GM21423 (cell line): ENCODE measurements at regions not wholly inside any gene's neighbourhood (a gene's known extent, or its start where the extent isn't known, plus 50 kb on each side); places are given as distances from the start of the nearest gene placed in this dataset.
"Not testable (repeated sequence)": the region's sequence is repeated elsewhere in the genome, so short reads cannot be mapped to it uniquely, and the experiment has no call there.

Source experiments
- ATAC-seq: cut with Tn5 transposase; IDR thresholded peaks from one replicate; pipeline ENCODE4 v1.9.1; 2021; ENCODE audit warnings: mild to moderate bottlenecking, moderate library complexity; ENCODE audit not compliant: unreplicated experiment

DNA sequence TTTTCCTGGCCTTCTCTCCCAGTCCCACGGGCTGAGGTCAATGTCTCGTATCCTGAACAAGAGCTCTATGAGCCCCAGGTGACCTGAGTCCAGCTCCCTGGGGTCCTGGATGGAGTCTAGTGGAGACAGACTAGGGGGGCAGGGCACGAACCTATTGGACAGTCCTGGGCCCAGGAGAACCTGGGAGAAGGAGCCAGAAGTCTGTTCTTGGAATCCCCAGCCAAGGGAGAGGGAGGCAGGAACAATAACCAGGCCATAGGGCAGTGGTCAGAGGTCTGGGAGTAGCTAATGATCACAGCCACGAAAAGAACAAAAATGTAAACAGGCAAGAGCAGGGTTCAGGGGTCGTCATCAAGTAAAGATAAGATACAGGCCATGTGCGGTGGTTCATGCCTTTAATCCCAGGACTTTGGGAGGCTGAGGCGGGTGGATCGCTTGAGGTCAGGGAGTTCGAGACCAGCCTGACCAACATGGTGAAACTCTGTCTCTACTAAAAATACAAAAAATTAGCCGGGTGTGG lies 60.8 kb downstream of the COPRS start:
- ATAC-seq: no peak

DNA sequence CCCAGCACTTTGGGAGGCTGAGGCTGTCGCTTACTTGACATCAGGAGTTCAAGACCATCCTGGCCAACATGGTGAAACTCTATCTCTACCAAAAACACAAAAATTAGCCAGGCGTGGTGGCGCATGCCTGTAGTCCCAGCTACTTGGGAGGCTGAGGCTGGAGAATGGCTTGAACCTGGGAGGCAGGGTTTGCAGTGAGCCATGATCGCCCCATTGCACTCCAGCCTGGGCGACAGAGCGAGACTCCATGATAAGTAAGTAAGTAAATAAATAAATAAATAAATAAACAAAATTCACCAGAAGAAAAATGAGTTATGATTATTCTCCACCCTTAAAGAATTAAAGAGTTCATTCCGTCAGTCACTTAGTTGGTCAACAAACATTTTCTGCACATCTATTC lies 63.1 kb downstream of the COPRS start:
- ATAC-seq: not testable (repeated sequence)

DNA sequence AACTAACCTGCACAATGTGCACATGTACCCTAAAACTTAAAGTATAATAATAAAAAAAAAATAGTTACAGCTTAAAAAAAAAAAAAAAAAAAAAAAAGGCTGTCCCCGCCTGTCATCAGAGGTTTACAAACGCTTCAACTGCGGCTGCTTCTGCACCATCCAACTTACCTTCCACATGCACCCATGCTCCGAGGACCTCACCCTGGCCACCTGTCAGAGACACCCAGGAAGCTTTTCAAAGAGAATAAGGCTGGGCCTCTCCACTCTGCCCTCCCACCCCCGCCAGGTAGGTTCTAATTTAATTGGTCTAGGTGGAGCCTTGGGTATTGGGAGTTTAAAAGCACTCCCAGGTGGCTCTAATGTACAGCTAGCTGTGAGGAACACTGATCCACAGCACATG lies 64.9 kb downstream of the COPRS start:
- no peak for ATAC-seq

DNA sequence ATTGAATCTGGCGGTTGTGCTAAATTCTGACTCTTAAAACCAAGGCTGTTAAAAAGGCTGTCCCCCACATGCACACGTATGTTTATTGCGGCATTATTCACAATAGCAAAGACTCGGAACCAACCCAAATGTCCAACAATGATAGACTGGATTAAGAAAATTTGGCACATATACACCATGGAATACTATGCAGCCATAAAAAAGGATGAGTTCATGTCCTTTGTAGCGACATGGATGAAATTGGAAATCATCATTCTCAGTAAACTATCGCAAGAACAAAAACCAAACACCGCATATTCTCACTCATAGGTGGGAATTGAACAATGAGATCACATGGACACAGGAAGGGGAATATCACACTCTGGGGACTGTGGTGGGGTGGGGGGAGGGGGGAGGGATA lies 65.4 kb downstream of the COPRS start:
- not testable (repeated sequence) for ATAC-seq

DNA sequence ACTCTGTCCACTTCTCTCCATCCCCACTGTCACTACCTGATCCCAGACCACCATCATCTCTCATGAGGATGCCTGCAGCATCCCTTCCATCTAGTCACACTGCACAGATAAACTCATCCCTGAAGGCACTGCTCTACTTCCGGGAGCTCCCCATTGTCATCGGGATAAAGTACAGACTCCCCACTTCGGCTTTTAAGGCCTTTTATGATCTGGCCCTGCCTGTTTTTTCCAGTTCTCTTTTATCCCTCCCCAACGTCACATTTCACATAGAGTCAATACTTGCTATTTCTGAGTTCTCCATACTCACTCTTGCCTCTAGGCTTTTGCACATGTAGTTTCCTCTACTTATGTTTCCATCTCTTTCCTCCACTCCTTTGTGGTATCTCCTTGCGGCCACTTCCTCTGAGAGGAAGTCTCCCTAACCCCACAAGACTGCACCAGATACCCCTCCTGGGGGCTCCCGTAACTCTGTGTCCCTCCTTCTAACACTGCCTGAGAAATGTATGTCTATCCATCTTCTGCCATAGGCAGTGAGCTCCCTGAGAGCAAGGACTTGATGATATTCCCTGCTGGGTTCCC lies 66.9 kb downstream of the COPRS start:
- ATAC-seq: no peak

DNA sequence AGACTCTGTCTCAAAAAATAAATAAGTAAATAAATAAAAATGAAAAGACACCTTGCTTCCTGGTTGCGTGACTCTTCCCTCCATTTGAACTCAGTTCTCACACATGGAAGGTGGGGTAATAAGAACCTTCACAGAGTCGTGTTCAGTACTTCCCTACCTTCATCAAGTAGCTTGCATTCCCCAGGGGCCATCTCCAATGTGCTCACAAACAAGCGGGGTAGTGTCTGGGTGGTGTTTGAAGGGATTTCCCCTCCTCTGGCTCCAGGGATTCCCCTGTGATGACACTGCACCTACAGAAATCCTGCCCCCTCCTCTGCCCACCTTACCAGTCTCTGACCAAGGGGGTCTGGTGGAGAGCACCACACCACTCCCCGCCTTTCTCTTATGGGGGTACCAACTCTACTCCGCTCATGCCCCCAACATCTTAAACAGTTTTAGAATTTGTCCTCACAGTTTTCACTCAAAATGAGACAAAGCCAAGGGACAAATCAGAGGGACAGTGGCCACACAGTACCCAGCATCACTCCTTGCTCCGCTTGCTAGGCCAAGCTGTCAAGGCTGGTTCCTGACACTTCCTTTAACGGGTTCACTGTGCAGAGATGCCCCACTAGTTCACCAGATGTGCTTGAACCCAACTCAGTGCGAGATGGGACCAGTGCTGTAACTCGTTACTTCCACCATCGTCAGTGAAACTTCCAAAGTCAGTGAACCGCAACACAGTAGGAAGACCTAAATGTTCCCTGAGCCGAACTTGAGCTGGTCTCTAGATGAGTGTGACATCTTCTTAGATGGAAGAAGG lies 69.1 kb downstream of the COPRS start:
- ATAC-seq: no peak

DNA sequence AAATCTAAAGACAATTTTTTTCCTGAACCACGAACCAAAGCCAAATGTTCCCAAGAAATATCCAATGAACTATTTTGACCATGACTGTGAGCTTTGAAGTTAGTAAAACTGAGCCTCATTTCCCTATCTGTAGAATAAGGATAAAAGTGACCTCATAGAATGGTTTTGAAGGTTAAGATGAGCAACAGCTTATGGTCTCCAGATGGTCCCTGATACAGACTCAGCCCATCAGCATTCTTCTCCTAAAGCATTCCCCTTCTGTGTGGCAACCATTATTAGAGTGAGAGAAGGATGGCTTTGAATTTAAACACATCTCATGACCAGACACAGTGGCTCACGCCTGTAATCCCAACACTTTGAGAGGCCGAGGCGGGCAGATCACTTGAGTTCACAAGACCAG lies 70.1 kb downstream of the COPRS start:
- ATAC-seq: no peak

DNA sequence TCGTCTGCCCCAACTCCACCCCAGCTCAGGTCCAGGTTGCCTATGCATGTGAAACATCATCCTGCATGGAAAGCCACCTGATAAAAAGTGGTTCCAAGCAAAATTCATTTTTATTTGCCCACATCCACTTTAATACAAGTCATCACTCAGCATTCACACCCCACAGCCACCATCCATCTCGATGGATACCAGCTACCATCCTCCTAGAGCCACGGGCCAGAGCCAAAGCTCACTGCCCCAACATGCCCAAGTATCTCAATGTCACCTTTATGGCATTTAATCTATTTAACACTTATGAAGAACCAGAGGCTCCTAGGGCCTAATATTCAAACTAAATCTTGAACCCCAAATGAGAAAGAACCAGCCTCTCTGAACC lies 70.5 kb downstream of the COPRS start:
- ATAC-seq: no peak

DNA sequence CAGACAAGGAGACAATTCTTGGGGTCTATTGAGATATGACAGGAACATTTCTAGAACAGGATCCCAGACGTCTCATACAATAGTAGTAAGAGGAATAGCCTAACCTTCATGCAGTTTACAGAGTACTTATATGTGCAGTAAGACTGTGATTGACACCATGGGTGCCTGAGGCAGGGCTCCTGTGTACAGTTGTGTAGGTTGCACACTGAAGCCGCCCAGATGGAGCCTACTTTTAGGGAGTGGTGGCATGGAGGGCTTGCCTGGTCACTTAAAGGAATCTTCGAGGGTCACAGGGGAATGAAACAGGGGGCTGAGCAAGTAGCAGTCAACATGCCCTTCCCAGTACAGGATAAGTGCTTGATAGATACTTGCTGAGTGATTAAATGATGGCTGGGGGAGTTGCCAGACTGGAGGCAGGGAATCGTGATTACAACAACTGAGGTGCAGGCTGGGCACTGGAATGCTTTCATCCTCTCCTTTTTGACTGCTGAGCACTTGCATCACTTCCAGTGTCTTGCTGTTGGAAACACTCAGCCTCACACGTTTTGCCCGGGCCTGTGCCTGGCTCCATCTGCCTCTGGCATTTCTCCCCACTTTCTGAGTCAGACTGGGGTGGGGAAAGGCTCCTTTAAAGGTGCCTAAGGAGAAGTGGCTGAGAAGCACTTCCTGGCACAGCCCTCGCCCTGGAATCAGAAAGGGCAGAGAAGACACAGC lies 71.0 kb downstream of the COPRS start:
- ATAC-seq: no peak

DNA sequence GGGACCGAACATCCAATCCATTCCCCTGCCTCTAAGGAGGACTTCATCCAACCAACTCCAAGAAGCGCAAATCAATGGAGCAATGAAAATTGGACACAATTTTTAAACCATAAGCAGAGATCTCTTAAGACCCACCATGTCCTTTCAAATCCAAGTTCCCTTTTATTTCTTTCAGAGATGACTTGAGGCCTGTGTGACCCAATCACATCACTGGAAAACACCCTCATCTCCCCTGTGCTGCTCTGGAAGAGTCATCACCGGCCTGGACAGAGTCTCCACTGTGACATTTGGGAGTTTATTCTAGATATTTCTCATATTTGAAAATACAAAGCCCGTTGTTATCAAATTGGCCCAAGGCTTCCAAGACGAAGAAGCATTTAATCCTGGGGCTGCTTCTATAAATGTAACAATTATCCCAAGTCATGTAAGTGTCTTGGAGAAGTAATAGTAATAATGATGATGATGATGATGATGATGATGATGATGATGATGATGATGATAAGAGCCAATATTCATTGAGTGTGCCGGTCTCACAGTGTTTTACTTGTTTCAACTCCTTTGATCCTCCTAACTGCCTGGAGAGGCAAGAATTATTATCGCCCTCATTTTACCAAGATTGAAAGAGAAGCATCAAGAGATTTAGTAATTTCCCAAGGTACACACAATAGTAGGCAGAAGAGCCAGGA lies 72.1 kb downstream of the COPRS start:
- ATAC-seq: no peak

DNA sequence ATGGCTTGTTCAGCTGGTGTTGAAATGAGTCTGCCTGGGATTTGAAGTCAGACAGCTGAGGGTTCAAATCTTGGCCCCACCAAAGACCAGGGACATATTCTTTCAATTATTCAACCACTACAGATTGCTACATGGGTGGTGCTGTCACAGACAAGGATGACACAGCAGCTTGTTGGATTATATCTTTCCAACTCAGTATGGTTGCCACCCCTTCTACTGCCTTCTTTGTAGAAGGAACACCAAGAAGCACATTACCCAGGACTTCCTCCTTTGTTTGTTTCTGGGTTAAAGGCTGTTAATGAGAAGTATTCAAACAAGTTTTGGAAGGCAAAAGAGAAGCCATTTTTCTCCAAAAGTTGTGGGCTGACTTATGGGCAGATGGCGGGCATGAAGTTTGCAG lies 78.6 kb downstream of the COPRS start:
- no peak for ATAC-seq

DNA sequence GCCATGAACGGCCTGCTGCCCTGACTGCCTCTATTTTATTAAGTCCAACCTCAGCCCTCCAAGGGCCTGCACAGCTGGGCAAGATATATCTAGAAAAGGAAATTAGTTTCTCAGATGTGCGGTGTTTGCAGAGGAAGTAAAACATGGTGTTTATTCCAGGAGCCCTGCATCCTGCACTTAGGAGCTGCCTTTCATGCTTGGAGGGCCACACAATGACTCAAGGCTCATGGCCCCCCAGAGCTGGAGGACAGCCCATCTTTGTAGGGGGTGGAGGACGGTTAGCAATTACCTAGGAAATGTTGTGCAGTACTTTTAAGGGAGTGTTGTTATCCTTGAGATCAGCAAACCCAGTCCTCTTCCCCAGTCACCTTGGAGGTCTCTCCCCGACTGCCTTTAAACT lies 80.5 kb downstream of the COPRS start:
- ATAC-seq: no peak

DNA sequence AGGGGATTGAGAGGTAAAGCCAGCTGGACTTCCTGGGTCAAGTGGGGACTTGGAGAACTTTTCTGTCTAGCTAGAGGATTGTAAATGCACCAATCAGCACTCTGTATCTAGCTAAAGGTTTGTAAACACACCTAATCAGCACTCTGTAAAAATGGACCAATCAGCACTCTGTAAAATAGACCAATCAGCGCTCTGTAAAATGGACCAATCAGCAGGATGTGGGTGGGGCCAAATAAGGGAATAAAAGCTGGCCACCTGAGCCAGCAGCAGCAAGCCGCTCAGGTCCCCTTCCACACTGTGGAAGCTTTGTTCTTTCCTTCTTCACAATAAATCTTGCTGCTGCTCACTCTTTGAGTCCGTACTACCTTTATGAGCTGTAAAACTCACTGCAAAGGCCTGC lies 87.7 kb downstream of the COPRS start:
- ATAC-seq: not testable (repeated sequence)

DNA sequence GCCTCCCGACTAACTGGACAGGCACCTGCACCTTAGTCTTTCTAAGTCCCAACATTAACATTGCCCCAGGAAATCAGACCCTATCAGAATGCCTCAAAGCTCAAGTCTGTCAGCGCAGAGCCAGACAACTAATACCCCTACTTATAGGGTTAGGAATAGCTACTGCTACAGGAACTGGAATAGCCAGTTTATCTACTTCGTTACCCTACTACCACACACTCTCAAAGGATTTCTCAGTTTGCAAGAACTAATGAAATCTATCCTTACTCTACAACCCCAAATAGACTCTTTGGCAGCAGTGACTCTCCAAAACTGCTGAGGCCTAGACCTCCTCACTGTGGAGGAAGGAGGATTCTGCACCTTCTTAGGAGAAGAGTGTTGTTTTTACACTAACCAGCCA lies 88.5 kb downstream of the COPRS start:
- not testable (repeated sequence) for ATAC-seq

DNA sequence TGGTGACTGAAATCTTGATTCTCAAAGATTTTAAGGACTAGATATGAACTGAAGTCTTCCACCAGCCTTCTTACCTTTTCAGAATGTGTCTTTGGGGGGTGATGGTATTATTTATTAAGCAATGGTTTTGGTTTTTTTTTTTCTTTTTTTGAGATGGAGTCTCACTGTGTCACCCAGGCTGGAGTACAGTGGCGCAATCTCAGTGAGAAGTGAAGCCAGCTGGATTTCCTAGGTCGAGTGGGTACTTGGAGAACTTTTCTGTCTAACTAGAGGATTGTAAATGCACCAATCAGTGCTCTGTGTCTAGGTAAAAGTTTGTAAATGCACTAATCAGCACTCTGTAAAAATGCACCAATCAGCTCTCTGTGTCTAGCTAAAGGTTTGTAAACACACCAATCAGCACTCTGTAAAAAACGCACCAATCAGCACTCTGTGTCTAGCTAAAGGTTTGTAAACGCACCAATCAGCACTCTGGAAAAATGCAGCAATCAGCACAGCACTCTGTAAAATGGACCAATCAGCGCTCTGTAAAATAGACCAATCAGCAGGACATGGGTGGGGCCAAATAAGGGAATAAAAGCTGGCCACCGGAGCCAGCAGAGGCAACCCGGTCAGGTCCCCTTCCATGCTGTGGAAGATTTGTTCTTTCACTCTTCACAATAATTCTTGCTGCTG lies 97.1 kb downstream of the COPRS start:
- not testable (repeated sequence) for ATAC-seq

DNA sequence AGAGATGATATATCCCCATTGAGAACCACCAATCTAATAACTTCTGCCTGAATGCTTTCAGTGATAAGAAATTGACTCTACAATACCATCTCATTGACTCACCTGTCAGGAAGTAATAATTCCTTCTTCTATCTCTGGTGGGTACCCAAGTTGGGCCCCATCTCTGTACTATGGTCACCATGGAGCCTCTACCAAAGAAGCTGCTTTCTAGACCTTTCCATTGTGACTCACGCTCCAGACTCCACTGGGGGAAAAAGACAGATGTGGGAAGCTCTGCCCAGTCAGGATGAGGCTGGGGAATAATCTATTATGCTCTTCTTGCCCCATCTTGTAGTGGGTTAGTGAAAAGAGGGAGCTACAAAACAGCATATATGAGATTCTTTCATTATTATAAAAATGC lies 100.4 kb downstream of the COPRS start:
- no peak for ATAC-seq

DNA sequence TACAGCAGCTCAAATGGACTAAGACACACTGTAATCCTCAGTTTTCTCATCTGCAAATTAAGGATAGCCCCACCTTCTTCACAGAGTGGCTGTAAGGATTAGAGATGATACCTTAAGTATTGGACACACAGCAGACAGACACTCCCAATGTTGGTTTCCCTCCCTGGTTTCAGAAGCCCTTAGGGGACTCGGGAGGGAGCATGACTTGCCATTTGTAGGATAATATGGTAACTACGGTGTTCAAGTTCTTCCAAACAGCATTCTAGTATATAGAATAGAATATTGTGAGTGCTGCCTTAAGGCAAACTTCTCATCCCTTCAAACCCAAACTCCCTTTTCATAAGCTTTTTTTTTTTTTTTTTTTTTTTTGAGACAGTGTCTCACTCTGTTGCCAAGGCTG lies 101.9 kb downstream of the COPRS start:
- no peak for ATAC-seq

DNA sequence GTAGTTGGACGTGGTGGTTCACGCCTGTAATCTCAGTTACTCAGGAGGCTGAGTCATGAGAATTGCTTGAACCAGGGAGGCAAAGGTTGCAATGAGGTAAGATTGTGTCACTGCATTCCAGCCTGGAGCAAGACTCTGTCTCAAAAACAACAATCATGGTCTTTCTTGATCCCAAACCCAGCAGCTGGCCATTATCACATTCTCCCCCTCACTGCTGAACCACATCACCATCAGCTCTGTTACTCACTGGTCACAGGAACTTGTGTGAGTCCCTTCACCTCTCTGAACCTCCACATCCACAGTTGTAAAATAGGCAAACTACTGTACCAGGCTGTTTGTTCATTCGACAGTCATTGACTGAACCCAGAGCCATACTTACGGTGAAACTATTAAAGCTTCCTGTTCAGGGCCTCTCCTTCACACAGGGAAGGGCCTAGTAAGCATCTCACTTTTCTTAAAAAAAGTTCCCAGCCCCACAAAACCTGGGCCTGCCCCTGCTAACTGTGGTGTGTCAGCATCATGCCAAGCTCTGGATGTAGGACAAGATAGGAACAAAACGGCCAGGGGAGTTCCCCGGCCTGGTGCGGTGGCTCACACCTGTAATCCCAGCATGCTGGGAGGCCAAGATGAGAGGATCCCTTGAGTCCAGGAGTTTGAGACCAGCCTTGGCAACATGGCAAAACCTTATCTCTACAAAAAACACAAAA lies 104.7 kb downstream of the COPRS start:
- ATAC-seq: no peak

DNA sequence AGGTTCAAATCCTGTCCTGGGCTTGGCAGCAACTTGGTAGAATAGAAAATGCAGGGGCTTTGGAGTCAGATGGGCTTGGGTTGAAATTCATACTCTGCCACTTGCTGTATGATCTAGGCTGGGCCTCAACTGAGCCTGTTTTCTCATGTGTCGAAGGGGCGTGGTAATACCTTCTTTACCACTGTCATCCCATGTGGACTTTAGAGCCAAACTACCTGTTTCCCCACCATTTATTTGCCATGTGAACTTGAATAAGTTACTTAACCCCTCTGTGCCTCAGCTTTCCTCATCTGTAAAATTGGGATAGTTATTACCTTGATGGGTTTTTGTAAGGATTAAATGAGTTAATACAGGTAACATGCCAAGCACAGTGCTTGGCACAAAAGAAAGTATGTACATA lies 106.0 kb downstream of the COPRS start:
- no peak for ATAC-seq

DNA sequence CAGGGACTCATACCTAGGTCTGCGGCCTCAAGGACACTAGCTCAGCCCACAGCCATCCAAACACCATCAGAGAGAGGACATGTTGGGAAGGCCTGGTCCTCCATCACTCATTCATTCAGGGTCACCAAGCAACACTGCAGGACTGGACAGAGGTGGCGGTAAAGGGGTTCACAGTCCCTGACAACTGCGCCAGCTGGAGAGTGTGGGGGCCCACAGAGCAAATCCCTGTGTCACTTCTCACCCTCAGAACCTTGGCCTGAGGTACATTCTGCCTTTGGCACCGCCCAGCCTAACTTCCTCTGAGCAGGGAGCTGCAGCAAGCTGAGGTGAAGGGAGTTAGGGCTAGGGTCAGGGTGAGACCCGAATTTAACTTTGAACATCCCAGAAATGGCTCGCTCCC lies 106.5 kb downstream of the COPRS start:
- ATAC-seq: no peak
